Ishikawa (cell line): ENCODE measurements at regions not wholly inside any gene's neighbourhood (a gene's known extent, or its start where the extent isn't known, plus 50 kb on each side); places are given as distances from the start of the nearest gene placed in this dataset.

Experiments
- CEBPB ChIP-seq: IDR thresholded peaks from 2 replicates; pipeline ENCODE4 v1.6.1; 2012
- CREB1 ChIP-seq: IDR thresholded peaks from 2 replicates; pipeline ENCODE4 v1.6.1; 2012; ENCODE audit warnings: low read depth
- EGR1 ChIP-seq: IDR thresholded peaks from 2 replicates; pipeline ENCODE4 v1.6.1; 2012
- EP300 ChIP-seq: IDR thresholded peaks from 2 replicates; pipeline ENCODE4 v1.6.1; 2012; ENCODE audit warnings: borderline replicate concordance
- FOXM1 ChIP-seq: IDR thresholded peaks from 2 replicates; pipeline ENCODE4 v1.6.1; 2012; ENCODE audit warnings: low read depth, borderline replicate concordance
- NFIC ChIP-seq: IDR thresholded peaks from 2 replicates; pipeline ENCODE4 v1.6.1; 2012
- RAD21 ChIP-seq: IDR thresholded peaks from 2 replicates; pipeline ENCODE4 v1.6.1; 2012; ENCODE audit warnings: low read depth
- TAF1 ChIP-seq: IDR thresholded peaks from 2 replicates; pipeline ENCODE4 v1.6.1; 2012; ENCODE audit warnings: low read depth, mild to moderate bottlenecking
- TCF12 ChIP-seq: IDR thresholded peaks from 2 replicates; pipeline ENCODE4 v1.6.1; 2012; ENCODE audit warnings: low read depth
- TEAD4 ChIP-seq: IDR thresholded peaks from 2 replicates; pipeline ENCODE4 v1.6.1; 2012
- YY1 ChIP-seq: IDR thresholded peaks from 2 replicates; pipeline ENCODE4 v1.6.1; 2012; ENCODE audit warnings: low read depth
- ZBTB7A ChIP-seq: IDR thresholded peaks from 2 replicates; pipeline ENCODE4 v1.6.1; 2012; ENCODE audit warnings: low read depth
- TF ChIP-seq, protein P1 (sequence below): IDR thresholded peaks from 2 replicates; pipeline ENCODE4 v1.6.1; 2012
- TF ChIP-seq, protein P2 (sequence below): IDR thresholded peaks from 2 replicates; pipeline ENCODE4 v1.6.1; 2012
- TF ChIP-seq, protein P3 (sequence below): IDR thresholded peaks from 2 replicates; pipeline ENCODE4 v1.6.1; 2012; ENCODE audit warnings: low read depth, mild to moderate bottlenecking

DNA sequence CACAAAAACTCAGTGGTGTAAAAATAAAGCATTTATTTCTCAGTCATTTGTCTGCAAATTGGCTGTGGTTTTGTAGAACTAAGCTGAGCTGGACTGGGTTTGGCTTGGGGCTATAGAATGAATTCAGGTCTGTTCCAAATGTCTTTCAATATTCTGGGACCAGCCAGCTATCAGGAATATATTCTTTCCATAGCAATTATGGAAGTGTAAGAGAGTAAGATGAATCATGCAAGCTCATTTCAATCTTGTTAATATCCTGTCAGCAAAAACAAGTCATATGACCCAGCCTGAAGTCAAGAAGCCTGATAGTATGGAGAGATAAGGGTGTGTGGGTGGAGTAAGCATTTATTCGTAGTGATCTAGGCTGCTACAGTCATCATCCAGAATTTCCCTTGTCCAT lies 481.0 kb upstream of the CDH2 start:
- no peak for TF ChIP-seq CEBPB
- TF ChIP-seq TEAD4: no peak
- no peak for TF ChIP-seq RAD21
- TF ChIP-seq CREB1: no peak
- no peak for TF ChIP-seq YY1
- no peak for TF ChIP-seq FOXM1
- TF ChIP-seq TCF12: no peak

DNA sequence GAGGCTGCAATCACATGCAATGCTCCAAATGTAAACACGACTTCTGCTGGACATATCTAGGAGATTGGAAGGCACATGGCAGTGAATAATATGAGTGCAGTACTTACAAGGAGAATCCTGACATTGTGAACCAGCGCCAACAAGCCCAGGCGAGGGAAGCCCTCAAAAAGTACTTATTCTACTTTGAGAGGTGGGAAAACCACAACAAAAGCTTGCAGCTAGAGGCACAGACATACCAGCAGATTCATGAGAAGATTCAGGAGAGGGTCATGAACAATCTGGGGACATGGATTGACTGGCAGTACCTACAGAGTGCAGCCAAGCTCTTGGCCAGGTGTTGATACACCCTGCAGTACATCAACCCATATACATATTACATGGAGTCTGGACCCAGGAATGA lies 475.7 kb upstream of the CDH2 start:
- TF ChIP-seq YY1 (no peak), TCF12 (no peak), RAD21 (no peak), ZBTB7A (no peak), FOXM1 (no peak), CEBPB (no peak), EP300 (no peak), CREB1 (no peak), EGR1 (no peak), NFIC (no peak), TEAD4 (no peak), TAF1 (no peak)
- TF ChIP-seq, protein P1, sequence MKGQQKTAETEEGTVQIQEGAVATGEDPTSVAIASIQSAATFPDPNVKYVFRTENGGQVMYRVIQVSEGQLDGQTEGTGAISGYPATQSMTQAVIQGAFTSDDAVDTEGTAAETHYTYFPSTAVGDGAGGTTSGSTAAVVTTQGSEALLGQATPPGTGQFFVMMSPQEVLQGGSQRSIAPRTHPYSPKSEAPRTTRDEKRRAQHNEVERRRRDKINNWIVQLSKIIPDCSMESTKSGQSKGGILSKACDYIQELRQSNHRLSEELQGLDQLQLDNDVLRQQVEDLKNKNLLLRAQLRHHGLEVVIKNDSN: no peak
- TF ChIP-seq, protein P2, sequence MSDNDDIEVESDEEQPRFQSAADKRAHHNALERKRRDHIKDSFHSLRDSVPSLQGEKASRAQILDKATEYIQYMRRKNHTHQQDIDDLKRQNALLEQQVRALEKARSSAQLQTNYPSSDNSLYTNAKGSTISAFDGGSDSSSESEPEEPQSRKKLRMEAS: no peak
- TF ChIP-seq, protein P3, sequence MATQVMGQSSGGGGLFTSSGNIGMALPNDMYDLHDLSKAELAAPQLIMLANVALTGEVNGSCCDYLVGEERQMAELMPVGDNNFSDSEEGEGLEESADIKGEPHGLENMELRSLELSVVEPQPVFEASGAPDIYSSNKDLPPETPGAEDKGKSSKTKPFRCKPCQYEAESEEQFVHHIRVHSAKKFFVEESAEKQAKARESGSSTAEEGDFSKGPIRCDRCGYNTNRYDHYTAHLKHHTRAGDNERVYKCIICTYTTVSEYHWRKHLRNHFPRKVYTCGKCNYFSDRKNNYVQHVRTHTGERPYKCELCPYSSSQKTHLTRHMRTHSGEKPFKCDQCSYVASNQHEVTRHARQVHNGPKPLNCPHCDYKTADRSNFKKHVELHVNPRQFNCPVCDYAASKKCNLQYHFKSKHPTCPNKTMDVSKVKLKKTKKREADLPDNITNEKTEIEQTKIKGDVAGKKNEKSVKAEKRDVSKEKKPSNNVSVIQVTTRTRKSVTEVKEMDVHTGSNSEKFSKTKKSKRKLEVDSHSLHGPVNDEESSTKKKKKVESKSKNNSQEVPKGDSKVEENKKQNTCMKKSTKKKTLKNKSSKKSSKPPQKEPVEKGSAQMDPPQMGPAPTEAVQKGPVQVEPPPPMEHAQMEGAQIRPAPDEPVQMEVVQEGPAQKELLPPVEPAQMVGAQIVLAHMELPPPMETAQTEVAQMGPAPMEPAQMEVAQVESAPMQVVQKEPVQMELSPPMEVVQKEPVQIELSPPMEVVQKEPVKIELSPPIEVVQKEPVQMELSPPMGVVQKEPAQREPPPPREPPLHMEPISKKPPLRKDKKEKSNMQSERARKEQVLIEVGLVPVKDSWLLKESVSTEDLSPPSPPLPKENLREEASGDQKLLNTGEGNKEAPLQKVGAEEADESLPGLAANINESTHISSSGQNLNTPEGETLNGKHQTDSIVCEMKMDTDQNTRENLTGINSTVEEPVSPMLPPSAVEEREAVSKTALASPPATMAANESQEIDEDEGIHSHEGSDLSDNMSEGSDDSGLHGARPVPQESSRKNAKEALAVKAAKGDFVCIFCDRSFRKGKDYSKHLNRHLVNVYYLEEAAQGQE: no peak

DNA sequence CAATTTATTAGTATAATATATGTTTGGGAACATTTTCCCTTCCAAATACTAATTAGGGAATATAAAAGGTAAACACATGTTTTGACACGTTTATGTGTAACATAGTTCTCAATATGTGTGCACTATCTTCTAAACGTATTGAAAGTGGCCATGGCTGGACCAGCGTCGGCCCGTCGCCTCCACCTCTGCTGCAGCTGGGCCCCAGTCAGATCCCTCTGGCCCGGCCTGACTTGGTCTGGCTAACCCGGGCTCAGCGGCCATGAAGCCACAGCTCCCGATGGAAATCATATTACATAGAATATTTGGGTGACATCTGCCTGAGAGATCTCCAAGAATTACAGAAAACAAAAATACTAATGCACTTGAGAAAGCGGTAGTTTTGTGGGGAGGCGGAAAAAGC lies 474.4 kb upstream of the CDH2 start:
- TF ChIP-seq, protein P3: no peak
- no peak for TF ChIP-seq TCF12
- TF ChIP-seq CREB1: no peak
- no peak for TF ChIP-seq EGR1
- no peak for TF ChIP-seq EP300
- TF ChIP-seq CEBPB: no peak
- TF ChIP-seq ZBTB7A: no peak

DNA sequence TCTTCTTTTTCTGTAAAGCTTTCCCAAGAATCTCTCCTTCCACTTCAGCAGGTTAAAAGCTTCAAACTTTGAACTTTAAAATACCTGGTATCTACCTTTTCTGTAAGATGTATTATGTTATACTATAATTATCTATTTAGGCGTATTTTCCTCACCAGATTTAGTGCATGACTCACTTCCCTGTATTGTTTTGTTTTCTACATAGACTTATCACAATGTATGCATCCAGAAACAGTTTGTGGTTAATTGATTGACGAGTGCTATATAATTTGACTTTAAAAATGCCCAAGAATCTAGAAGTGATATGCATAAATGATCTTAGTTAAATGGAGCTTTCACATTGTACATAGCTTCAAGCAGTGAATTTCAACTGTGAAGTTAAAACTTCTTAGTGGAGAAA lies 473.9 kb upstream of the CDH2 start:
- TF ChIP-seq, protein P3: no peak
- TF ChIP-seq TEAD4: peak; percentile 12; the same call in 1 of the 2 replicates
- TF ChIP-seq, protein P1: no peak

DNA sequence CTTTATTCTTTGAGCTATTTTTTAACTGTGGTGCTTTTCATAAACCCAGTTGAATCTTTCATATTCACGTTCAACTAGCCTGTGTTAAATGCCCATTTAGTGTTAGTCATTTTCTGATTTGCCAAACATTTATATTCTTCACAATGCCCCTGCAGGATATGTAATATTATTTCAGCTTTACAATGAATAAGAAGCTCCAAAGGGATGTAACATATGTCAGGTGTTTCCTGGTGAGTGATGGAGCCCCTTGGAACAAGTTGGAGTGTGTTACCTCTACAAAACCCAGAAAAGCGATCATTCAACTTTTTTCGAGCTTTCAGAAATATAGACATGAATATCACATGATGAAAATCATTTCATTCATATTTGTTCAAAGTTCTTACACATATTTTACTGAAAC lies 471.0 kb upstream of the CDH2 start:
- TF ChIP-seq TEAD4 (no peak), EP300 (no peak), TAF1 (no peak), CEBPB (no peak), EGR1 (no peak), TCF12 (no peak)
- TF ChIP-seq, protein P2: no peak

DNA sequence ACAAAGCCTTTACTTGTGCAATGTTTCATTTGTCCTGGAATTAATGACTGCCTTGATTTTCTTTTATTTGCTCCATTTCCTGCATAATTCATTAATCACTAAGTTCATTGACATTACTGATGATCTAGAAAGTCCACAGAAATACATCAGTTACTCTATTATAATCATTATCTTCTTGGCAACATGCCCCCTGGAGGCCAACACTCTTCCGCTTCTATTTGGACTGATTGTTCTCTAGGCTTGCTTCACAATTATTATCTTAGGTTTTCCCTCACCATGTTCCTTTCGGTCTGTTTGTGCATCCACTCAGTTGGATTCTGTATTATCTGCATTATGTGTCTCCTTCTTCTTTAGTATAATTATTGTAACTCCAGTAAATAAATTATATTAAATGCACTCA lies 461.0 kb upstream of the CDH2 start:
- TF ChIP-seq, protein P3: no peak
- no peak for TF ChIP-seq EP300
- TF ChIP-seq TCF12: no peak
- no peak for TF ChIP-seq ZBTB7A
